H1 (cell line): ENCODE measurements at regions not wholly inside any gene's neighbourhood (a gene's known extent, or its start where the extent isn't known, plus 50 kb on each side); places are given as distances from the start of the nearest gene placed in this dataset.

ENCODE experiments used
- CTCF ChIA-PET: fragments of 300-600 bp; sonication (Branson Sonifier 250); formaldehyde crosslinking; loops from one replicate; lab custom pipeline; 2021; ENCODE audit not compliant: partially characterized antibody; lab: Charles Lee
- POLR2A ChIA-PET: fragments of 300-600 bp; sonication (Branson Sonifier 250); formaldehyde crosslinking; loops from one replicate; lab custom pipeline; 2021; ENCODE audit warnings: inconsistent platforms; ENCODE audit not compliant: partially characterized antibody; lab: Charles Lee
- DNase-seq, 2 experiments: peaks; one replicate each; pipeline versions ENCODE4 v3.0.0 to v3.0.0-alpha.2; 2010 to 2022; ENCODE audit warnings: low spot score in 2 of 2, low read depth in 1 of 2, mixed read lengths in 1 of 2
- FAIRE-seq: peaks from 2 replicates; lab custom pipeline; 2011; peaks lifted over from hg19 to GRCh38; lab: Jason Lieb, UNC
- H2AFZ ChIP-seq: 2 replicates; pipeline ENCODE4 v1.8.1; 2012; ENCODE audit warnings: low read length, inconsistent platforms
- H2AK5ac ChIP-seq: 2 replicates; pipeline ENCODE4 v1.6.1; 2013; ENCODE audit warnings: low read depth, low read length
- H2BK120ac ChIP-seq: replicated peaks from 2 replicates; pipeline ENCODE3; 2013; ENCODE audit warnings: low read depth, low read length, inconsistent platforms
- H2BK12ac ChIP-seq: 2 replicates; pipeline ENCODE4 v1.6.1; 2013; ENCODE audit warnings: low read depth, low read length
- H2BK15ac ChIP-seq: 2 replicates; pipeline ENCODE4 v1.6.1; 2013; ENCODE audit warnings: low read length
- H2BK20ac ChIP-seq: 2 replicates; pipeline ENCODE4 v1.6.1; 2013; ENCODE audit warnings: low read length
- H2BK5ac ChIP-seq: 2 replicates; pipeline ENCODE4 v1.6.1; 2013; ENCODE audit warnings: low read depth, low read length
- H3K14ac ChIP-seq: 2 replicates; pipeline ENCODE4 v1.6.1; 2013; ENCODE audit warnings: inconsistent platforms; ENCODE audit not compliant: insufficient read length
- H3K18ac ChIP-seq: 2 replicates; pipeline ENCODE4 v1.6.1; 2013; ENCODE audit warnings: low read length; ENCODE audit errors: extremely low read depth
- H3K23ac ChIP-seq: 2 replicates; pipeline ENCODE4 v1.6.1; 2013; ENCODE audit warnings: inconsistent platforms; ENCODE audit not compliant: insufficient read length
- H3K23me2 ChIP-seq: 2 replicates; pipeline ENCODE4 v1.6.1; 2013; ENCODE audit warnings: low read depth, low read length
- H3K27ac ChIP-seq: 2 replicates; pipeline ENCODE4 v1.6.1; 2011; ENCODE audit warnings: low read depth, low read length, inconsistent platforms
- H3K27me3 ChIP-seq, 4 experiments: replicated peaks in 1 of 4; 1 replicate in 1 of 4; 2 replicates in 3 of 4; pipeline versions ENCODE4 v1.6.1 to v1.8.1; 2011 to 2013; ENCODE audit warnings: low read length in 3 of 4, mild to moderate bottlenecking in 3 of 4, inconsistent platforms in 2 of 4, mixed read lengths in 2 of 4, moderate library complexity in 1 of 4; ENCODE audit not compliant: control insufficient read depth in 3 of 4, insufficient read depth in 3 of 4; ENCODE audit errors: extremely low read depth in 1 of 4
- H3K36me3 ChIP-seq, 4 experiments: 2 replicates each; pipeline versions ENCODE4 v1.6.1 to v1.8.1; 2011 to 2013; ENCODE audit warnings: mild to moderate bottlenecking in 4 of 4, low read length in 3 of 4, moderate library complexity in 2 of 4, control low read depth in 1 of 4, inconsistent platforms in 1 of 4; ENCODE audit not compliant: insufficient read depth in 4 of 4, control insufficient read depth in 2 of 4
- H3K4ac ChIP-seq: replicated peaks from 2 replicates; pipeline ENCODE3; 2013; ENCODE audit warnings: low read length, low read depth, mixed read lengths, inconsistent platforms; ENCODE audit not compliant: insufficient read length
- H3K4me1 ChIP-seq, 4 experiments: replicated peaks in 1 of 4; 1 replicate in 1 of 4; 2 replicates in 3 of 4; pipeline versions ENCODE4 v1.6.1 to v1.8.1; 2011 to 2013; ENCODE audit warnings: low read length in 3 of 4, inconsistent platforms in 2 of 4, mixed read lengths in 1 of 4; ENCODE audit not compliant: insufficient read depth in 4 of 4, control insufficient read depth in 3 of 4
- H3K4me2 ChIP-seq, 2 experiments: 2 replicates each; pipeline versions ENCODE4 v1.6.1 to v1.8.1; 2011 to 2013; ENCODE audit warnings: low read depth in 2 of 2, low read length in 2 of 2, control low read depth in 1 of 2, inconsistent platforms in 1 of 2, mild to moderate bottlenecking in 1 of 2; ENCODE audit not compliant: insufficient read depth in 1 of 2
- H3K4me3 ChIP-seq, 4 experiments: fragments of 200-600, 300-600 bp in 1 of 4; sonication (generic), shearing (Covaris generic), sonication (Bioruptor Twin) in 1 of 4; 2 replicates each; pipeline versions ENCODE4 v1.5.1 to v1.8.1; 2011 to 2016; ENCODE audit warnings: low read length in 4 of 4, low read depth in 3 of 4, control low read depth in 2 of 4, inconsistent platforms in 2 of 4, mild to moderate bottlenecking in 2 of 4, mixed read lengths in 1 of 4, moderate library complexity in 1 of 4; ENCODE audit not compliant: insufficient read depth in 2 of 4; ENCODE audit errors: extremely low read depth in 1 of 4
- H3K56ac ChIP-seq: replicated peaks from 2 replicates; pipeline ENCODE3; 2013; ENCODE audit warnings: low read depth, mild to moderate bottlenecking, mixed read lengths, low read length, inconsistent platforms; ENCODE audit not compliant: insufficient read length
- H3K79me1 ChIP-seq: 2 replicates; pipeline ENCODE4 v1.6.1; 2013; ENCODE audit warnings: low read depth, low read length, control low read depth
- H3K79me2 ChIP-seq, 2 experiments: 2 replicates each; pipeline versions ENCODE4 v1.6.1 to v1.8.1; 2012 to 2013; ENCODE audit warnings: low read length in 2 of 2, mild to moderate bottlenecking in 2 of 2, inconsistent platforms in 1 of 2; ENCODE audit not compliant: insufficient read depth in 2 of 2, control insufficient read depth in 1 of 2
- H3K9ac ChIP-seq, 4 experiments: replicated peaks in 1 of 4; 1 replicate in 1 of 4; 2 replicates in 3 of 4; pipeline versions ENCODE4 v1.6.1 to v1.8.1; 2011 to 2013; ENCODE audit warnings: low read depth in 3 of 4, low read length in 3 of 4, control low read depth in 2 of 4, mild to moderate bottlenecking in 2 of 4, moderate library complexity in 2 of 4, inconsistent platforms in 1 of 4; ENCODE audit errors: extremely low read depth in 1 of 4
- H3K9me3 ChIP-seq, 2 experiments: 2 replicates each; pipeline versions ENCODE4 v1.6.1 to v1.8.1; 2012 to 2013; ENCODE audit warnings: mild to moderate bottlenecking in 2 of 2, moderate library complexity in 2 of 2, control low read depth in 1 of 2, inconsistent platforms in 1 of 2, low read depth in 1 of 2, low read length in 1 of 2, mixed read lengths in 1 of 2; ENCODE audit not compliant: insufficient read depth in 2 of 2
- H4K20me1 ChIP-seq, 2 experiments: replicated peaks in 1 of 2; 2 replicates each; pipeline versions ENCODE3 to v1.8.1; 2011 to 2013; ENCODE audit warnings: inconsistent platforms in 2 of 2, low read length in 2 of 2, mild to moderate bottlenecking in 1 of 2; ENCODE audit not compliant: insufficient read depth in 2 of 2, control insufficient read depth in 1 of 2
- H4K5ac ChIP-seq: 2 replicates; pipeline ENCODE4 v1.6.1; 2013; ENCODE audit warnings: low read length, low read depth, mixed read lengths, inconsistent platforms; ENCODE audit not compliant: insufficient read length
- H4K8ac ChIP-seq: 2 replicates; pipeline ENCODE4 v1.8.0; 2013; ENCODE audit warnings: mild to moderate bottlenecking, moderate library complexity, low read length, inconsistent platforms; ENCODE audit not compliant: insufficient read depth; ENCODE audit errors: extremely low read depth
- H4K91ac ChIP-seq: replicated peaks from 2 replicates; pipeline ENCODE3; 2013; ENCODE audit warnings: low read length, mixed read lengths, inconsistent platforms; ENCODE audit not compliant: insufficient read length
- SIN3A ChIP-seq, 2 experiments: IDR thresholded peaks in 1 of 2; conservative IDR thresholded peaks in 1 of 2; 2 replicates each; pipeline ENCODE4 v1.6.1; 2011 to 2012; ENCODE audit warnings: low read length in 2 of 2, improper control_type of control experiment in 1 of 2, low read depth in 1 of 2, mild to moderate bottlenecking in 1 of 2
- WGBS, 2 experiments: shearing (Covaris generic) in 1 of 2; methylation state at CpG; one replicate each; pipeline versions ENCODE4 v1.1.6 to v1.1.7; 2013 to 2015; ENCODE audit warnings: low lambda C conversion rate in 2 of 2, mixed read lengths in 2 of 2, inconsistent platforms in 1 of 2, low coverage in 1 of 2, missing lambda C conversion rate in 1 of 2; ENCODE audit not compliant: insufficient replicate concordance in 2 of 2, insufficient coverage in 1 of 2, insufficient read length in 1 of 2; ENCODE audit errors: extremely low coverage in 1 of 2, missing lambda C conversion rate in 1 of 2; 5-methylcytosine and 5-hydroxymethylcytosine counted together

- ChIA-PET CTCF (interaction anchor here (1.4 kb wide), 1 partner anchor 10 kb away, joined by 6 read pairs; no protein-coding TSS in a partner anchor), POLR2A (no interaction called here)
- Histone ChIP-seq H4K91ac (no peak overlapping the region), H3K36me3 (no peaks in the 10 kb centered on the region), H2AFZ (no peak overlapping the region), H2BK15ac (no peak overlapping the region), H2BK20ac (no peak overlapping the region), H4K5ac (no peak overlapping the region), H3K23ac (no peak overlapping the region), H3K4me3 (no peak overlapping the region), H2BK120ac (no peak overlapping the region), H3K27ac (no peak overlapping the region), H2BK12ac (no peak overlapping the region), H3K4ac (no peak overlapping the region), H3K18ac (no peak overlapping the region), H4K8ac (no peak overlapping the region), H3K9ac (no peak overlapping the region), H2AK5ac (no peak overlapping the region), H2BK5ac (no peak overlapping the region), H3K4me1 (no peaks in the 10 kb centered on the region), H3K4me2 (no peak overlapping the region), H3K14ac (no peak overlapping the region), H3K56ac (no peak overlapping the region), H3K9me3 (no peaks in the 10 kb centered on the region), H3K79me2 (no peaks in the 10 kb centered on the region), H3K23me2 (no peaks in the 10 kb centered on the region), H4K20me1 (no peaks in the 10 kb centered on the region), H3K27me3 (no peaks in the 10 kb centered on the region), H3K79me1 (no peaks in the 10 kb centered on the region)
- 85% methylated on average over 3 of the region's 3 CpGs; no CpG with 5 or more reads in 1 of the 2 experiments for WGBS, 2 experiments
- DNase-seq (no peak), FAIRE-seq (no peak)
- TF ChIP-seq SIN3A (conservative IDR thresholded peaks at IDR 0.05 in 1 of 2, IDR thresholded peaks at IDR 0.05 in 1 of 2; ENCODE audit: low read depth in 1 of 2, low read length in 2 of 2): no peak
These were observed 981.8 kb downstream of the ROBO2 start for GRCh38 chr3:78021710-78022109.
